H1 (cell line): ENCODE measurements at regions not wholly inside any gene's neighbourhood (a gene's known extent, or its start where the extent isn't known, plus 50 kb on each side); places are given as distances from the start of the nearest gene placed in this dataset.

Source experiments
- CTCF ChIA-PET: fragments of 300-600 bp; sonication (Branson Sonifier 250); formaldehyde crosslinking; loops from one replicate; lab custom pipeline; 2021; ENCODE audit not compliant: partially characterized antibody; lab: Charles Lee
- POLR2A ChIA-PET: fragments of 300-600 bp; sonication (Branson Sonifier 250); formaldehyde crosslinking; loops from one replicate; lab custom pipeline; 2021; ENCODE audit warnings: inconsistent platforms; ENCODE audit not compliant: partially characterized antibody; lab: Charles Lee
- DNase-seq, 2 experiments: peaks; one replicate each; pipeline versions ENCODE4 v3.0.0 to v3.0.0-alpha.2; 2010 to 2022; ENCODE audit warnings: low spot score in 2 of 2, low read depth in 1 of 2, mixed read lengths in 1 of 2
- FAIRE-seq: peaks from 2 replicates; lab custom pipeline; 2011; peaks lifted over from hg19 to GRCh38; lab: Jason Lieb, UNC
- H2AFZ ChIP-seq: 2 replicates; pipeline ENCODE4 v1.8.1; 2012; ENCODE audit warnings: low read length, inconsistent platforms
- H2AK5ac ChIP-seq: 2 replicates; pipeline ENCODE4 v1.6.1; 2013; ENCODE audit warnings: low read depth, low read length
- H2BK120ac ChIP-seq: replicated peaks from 2 replicates; pipeline ENCODE3; 2013; ENCODE audit warnings: low read depth, low read length, inconsistent platforms
- H2BK12ac ChIP-seq: 2 replicates; pipeline ENCODE4 v1.6.1; 2013; ENCODE audit warnings: low read depth, low read length
- H2BK15ac ChIP-seq: 2 replicates; pipeline ENCODE4 v1.6.1; 2013; ENCODE audit warnings: low read length
- H2BK20ac ChIP-seq: 2 replicates; pipeline ENCODE4 v1.6.1; 2013; ENCODE audit warnings: low read length
- H2BK5ac ChIP-seq: 2 replicates; pipeline ENCODE4 v1.6.1; 2013; ENCODE audit warnings: low read depth, low read length
- H3K14ac ChIP-seq: 2 replicates; pipeline ENCODE4 v1.6.1; 2013; ENCODE audit warnings: inconsistent platforms; ENCODE audit not compliant: insufficient read length
- H3K18ac ChIP-seq: 2 replicates; pipeline ENCODE4 v1.6.1; 2013; ENCODE audit warnings: low read length; ENCODE audit errors: extremely low read depth
- H3K23ac ChIP-seq: 2 replicates; pipeline ENCODE4 v1.6.1; 2013; ENCODE audit warnings: inconsistent platforms; ENCODE audit not compliant: insufficient read length
- H3K23me2 ChIP-seq: 2 replicates; pipeline ENCODE4 v1.6.1; 2013; ENCODE audit warnings: low read depth, low read length
- H3K27ac ChIP-seq: 2 replicates; pipeline ENCODE4 v1.6.1; 2011; ENCODE audit warnings: low read depth, low read length, inconsistent platforms
- H3K27me3 ChIP-seq, 4 experiments: replicated peaks in 1 of 4; 1 replicate in 1 of 4; 2 replicates in 3 of 4; pipeline versions ENCODE4 v1.6.1 to v1.8.1; 2011 to 2013; ENCODE audit warnings: low read length in 3 of 4, mild to moderate bottlenecking in 3 of 4, inconsistent platforms in 2 of 4, mixed read lengths in 2 of 4, moderate library complexity in 1 of 4; ENCODE audit not compliant: control insufficient read depth in 3 of 4, insufficient read depth in 3 of 4; ENCODE audit errors: extremely low read depth in 1 of 4
- H3K36me3 ChIP-seq, 4 experiments: 2 replicates each; pipeline versions ENCODE4 v1.6.1 to v1.8.1; 2011 to 2013; ENCODE audit warnings: mild to moderate bottlenecking in 4 of 4, low read length in 3 of 4, moderate library complexity in 2 of 4, control low read depth in 1 of 4, inconsistent platforms in 1 of 4; ENCODE audit not compliant: insufficient read depth in 4 of 4, control insufficient read depth in 2 of 4
- H3K4ac ChIP-seq: replicated peaks from 2 replicates; pipeline ENCODE3; 2013; ENCODE audit warnings: low read length, low read depth, mixed read lengths, inconsistent platforms; ENCODE audit not compliant: insufficient read length
- H3K4me1 ChIP-seq, 4 experiments: replicated peaks in 1 of 4; 1 replicate in 1 of 4; 2 replicates in 3 of 4; pipeline versions ENCODE4 v1.6.1 to v1.8.1; 2011 to 2013; ENCODE audit warnings: low read length in 3 of 4, inconsistent platforms in 2 of 4, mixed read lengths in 1 of 4; ENCODE audit not compliant: insufficient read depth in 4 of 4, control insufficient read depth in 3 of 4
- H3K4me2 ChIP-seq, 2 experiments: 2 replicates each; pipeline versions ENCODE4 v1.6.1 to v1.8.1; 2011 to 2013; ENCODE audit warnings: low read depth in 2 of 2, low read length in 2 of 2, control low read depth in 1 of 2, inconsistent platforms in 1 of 2, mild to moderate bottlenecking in 1 of 2; ENCODE audit not compliant: insufficient read depth in 1 of 2
- H3K4me3 ChIP-seq, 4 experiments: fragments of 200-600, 300-600 bp in 1 of 4; sonication (generic), shearing (Covaris generic), sonication (Bioruptor Twin) in 1 of 4; 2 replicates each; pipeline versions ENCODE4 v1.5.1 to v1.8.1; 2011 to 2016; ENCODE audit warnings: low read length in 4 of 4, low read depth in 3 of 4, control low read depth in 2 of 4, inconsistent platforms in 2 of 4, mild to moderate bottlenecking in 2 of 4, mixed read lengths in 1 of 4, moderate library complexity in 1 of 4; ENCODE audit not compliant: insufficient read depth in 2 of 4; ENCODE audit errors: extremely low read depth in 1 of 4
- H3K56ac ChIP-seq: replicated peaks from 2 replicates; pipeline ENCODE3; 2013; ENCODE audit warnings: low read depth, mild to moderate bottlenecking, mixed read lengths, low read length, inconsistent platforms; ENCODE audit not compliant: insufficient read length
- H3K79me1 ChIP-seq: 2 replicates; pipeline ENCODE4 v1.6.1; 2013; ENCODE audit warnings: low read depth, low read length, control low read depth
- H3K79me2 ChIP-seq, 2 experiments: 2 replicates each; pipeline versions ENCODE4 v1.6.1 to v1.8.1; 2012 to 2013; ENCODE audit warnings: low read length in 2 of 2, mild to moderate bottlenecking in 2 of 2, inconsistent platforms in 1 of 2; ENCODE audit not compliant: insufficient read depth in 2 of 2, control insufficient read depth in 1 of 2
- H3K9ac ChIP-seq, 4 experiments: replicated peaks in 1 of 4; 1 replicate in 1 of 4; 2 replicates in 3 of 4; pipeline versions ENCODE4 v1.6.1 to v1.8.1; 2011 to 2013; ENCODE audit warnings: low read depth in 3 of 4, low read length in 3 of 4, control low read depth in 2 of 4, mild to moderate bottlenecking in 2 of 4, moderate library complexity in 2 of 4, inconsistent platforms in 1 of 4; ENCODE audit errors: extremely low read depth in 1 of 4
- H3K9me3 ChIP-seq, 2 experiments: 2 replicates each; pipeline versions ENCODE4 v1.6.1 to v1.8.1; 2012 to 2013; ENCODE audit warnings: mild to moderate bottlenecking in 2 of 2, moderate library complexity in 2 of 2, control low read depth in 1 of 2, inconsistent platforms in 1 of 2, low read depth in 1 of 2, low read length in 1 of 2, mixed read lengths in 1 of 2; ENCODE audit not compliant: insufficient read depth in 2 of 2
- H4K20me1 ChIP-seq, 2 experiments: replicated peaks in 1 of 2; 2 replicates each; pipeline versions ENCODE3 to v1.8.1; 2011 to 2013; ENCODE audit warnings: inconsistent platforms in 2 of 2, low read length in 2 of 2, mild to moderate bottlenecking in 1 of 2; ENCODE audit not compliant: insufficient read depth in 2 of 2, control insufficient read depth in 1 of 2
- H4K5ac ChIP-seq: 2 replicates; pipeline ENCODE4 v1.6.1; 2013; ENCODE audit warnings: low read length, low read depth, mixed read lengths, inconsistent platforms; ENCODE audit not compliant: insufficient read length
- H4K8ac ChIP-seq: 2 replicates; pipeline ENCODE4 v1.8.0; 2013; ENCODE audit warnings: mild to moderate bottlenecking, moderate library complexity, low read length, inconsistent platforms; ENCODE audit not compliant: insufficient read depth; ENCODE audit errors: extremely low read depth
- H4K91ac ChIP-seq: replicated peaks from 2 replicates; pipeline ENCODE3; 2013; ENCODE audit warnings: low read length, mixed read lengths, inconsistent platforms; ENCODE audit not compliant: insufficient read length
- CBX5 ChIP-seq: fragments of 300-800, 300-1000 bp; sonication (generic); IDR thresholded peaks from 2 replicates; pipeline ENCODE4 v1.7.1; 2016; ENCODE audit warnings: antibody characterized with exemption, low read length, low read depth
- EZH2 ChIP-seq: fragments of 200-600 bp; sonication (generic); IDR thresholded peaks from 2 replicates; pipeline ENCODE4 v1.7.1; 2012; ENCODE audit warnings: low read depth, mild to moderate bottlenecking, moderate library complexity, low read length, inconsistent platforms; ENCODE audit not compliant: severe bottlenecking
- WGBS, 2 experiments: shearing (Covaris generic) in 1 of 2; methylation state at CpG; one replicate each; pipeline versions ENCODE4 v1.1.6 to v1.1.7; 2013 to 2015; ENCODE audit warnings: low lambda C conversion rate in 2 of 2, mixed read lengths in 2 of 2, inconsistent platforms in 1 of 2, low coverage in 1 of 2, missing lambda C conversion rate in 1 of 2; ENCODE audit not compliant: insufficient replicate concordance in 2 of 2, insufficient coverage in 1 of 2, insufficient read length in 1 of 2; ENCODE audit errors: extremely low coverage in 1 of 2, missing lambda C conversion rate in 1 of 2; 5-methylcytosine and 5-hydroxymethylcytosine counted together

GRCh38 chr15:72916378-72916777, 132.8 kb upstream of the ADPGK start:
- Histone ChIP-seq H3K56ac (no peak overlapping the region), H3K36me3 (no peaks in the 10 kb centered on the region), H2AK5ac (no peak overlapping the region), H3K27me3 (no peaks in the 10 kb centered on the region; a peak in 1 of 7 replicates), H3K23ac (no peak overlapping the region), H3K4me3 (no peak overlapping the region), H2BK120ac (no peak overlapping the region), H3K23me2 (no peaks in the 10 kb centered on the region), H3K4ac (no peak overlapping the region), H4K5ac (no peak overlapping the region), H3K9me3 (no peaks in the 10 kb centered on the region), H3K9ac (no peak overlapping the region), H3K4me2 (no peak overlapping the region), H4K20me1 (no peaks in the 10 kb centered on the region), H2BK5ac (no peak overlapping the region), H3K27ac (no peak overlapping the region), H3K79me2 (no peaks in the 10 kb centered on the region), H2BK20ac (no peak overlapping the region), H2BK12ac (no peak overlapping the region), H2BK15ac (no peak overlapping the region), H4K8ac (no peak overlapping the region), H4K91ac (no peak overlapping the region), H3K18ac (no peak overlapping the region), H3K79me1 (no peaks in the 10 kb centered on the region), H2AFZ (no peak overlapping the region), H3K14ac (no peak overlapping the region), H3K4me1 (no peaks in the 10 kb centered on the region)
- DNase-seq (no peak), FAIRE-seq (no peak)
- TF ChIP-seq EZH2 (no peak), CBX5 (no peak)
- 98% methylated on average over 2 of the region's 2 CpGs; no CpG with 5 or more reads in 1 of the 2 experiments for WGBS, 2 experiments
- ChIA-PET POLR2A (no interaction called here), CTCF (interaction anchor here (1.1 kb wide), 1 partner anchor 81 kb away, joined by 3 read pairs; no protein-coding TSS in a partner anchor)
